ENCODE measurements at regions not wholly inside any gene's neighbourhood (a gene's known extent, or its start where the extent isn't known, plus 50 kb on each side); places are given as distances from the start of the nearest gene placed in this dataset.

DNA sequence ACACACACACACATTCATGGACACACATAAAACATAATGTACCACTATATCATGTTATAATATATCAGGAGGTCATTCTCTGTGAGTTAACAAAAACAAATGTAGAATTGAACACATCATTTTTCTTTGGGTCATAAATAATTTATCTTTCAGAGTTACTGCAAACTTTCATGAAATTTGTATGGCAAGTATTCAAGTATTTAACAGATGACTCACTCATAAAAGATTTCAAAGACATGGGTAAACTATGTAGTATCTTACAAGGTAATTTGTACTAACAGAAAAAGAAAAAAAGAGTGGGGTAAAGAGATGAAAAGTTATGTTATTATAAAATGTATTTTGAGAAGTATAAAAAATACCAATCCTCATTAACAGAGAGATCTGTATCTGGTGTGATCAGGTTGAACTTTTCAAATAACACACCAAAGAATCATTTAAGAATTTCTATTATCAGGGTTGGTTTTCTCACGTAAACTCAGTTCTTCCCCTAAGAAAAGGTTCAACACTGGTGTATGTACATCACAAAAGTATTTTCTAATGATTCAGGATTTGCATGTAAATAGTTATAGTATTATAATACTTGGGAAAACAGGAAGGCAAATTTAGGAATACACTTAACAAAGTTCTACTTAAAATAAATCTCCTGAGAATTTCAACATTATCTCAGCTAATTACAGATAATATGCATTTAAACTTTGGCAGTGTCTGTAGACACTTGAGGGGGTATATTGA is 933.1 kb upstream of the LRRN3 start:
- TF ChIP-seq, protein P1, sequence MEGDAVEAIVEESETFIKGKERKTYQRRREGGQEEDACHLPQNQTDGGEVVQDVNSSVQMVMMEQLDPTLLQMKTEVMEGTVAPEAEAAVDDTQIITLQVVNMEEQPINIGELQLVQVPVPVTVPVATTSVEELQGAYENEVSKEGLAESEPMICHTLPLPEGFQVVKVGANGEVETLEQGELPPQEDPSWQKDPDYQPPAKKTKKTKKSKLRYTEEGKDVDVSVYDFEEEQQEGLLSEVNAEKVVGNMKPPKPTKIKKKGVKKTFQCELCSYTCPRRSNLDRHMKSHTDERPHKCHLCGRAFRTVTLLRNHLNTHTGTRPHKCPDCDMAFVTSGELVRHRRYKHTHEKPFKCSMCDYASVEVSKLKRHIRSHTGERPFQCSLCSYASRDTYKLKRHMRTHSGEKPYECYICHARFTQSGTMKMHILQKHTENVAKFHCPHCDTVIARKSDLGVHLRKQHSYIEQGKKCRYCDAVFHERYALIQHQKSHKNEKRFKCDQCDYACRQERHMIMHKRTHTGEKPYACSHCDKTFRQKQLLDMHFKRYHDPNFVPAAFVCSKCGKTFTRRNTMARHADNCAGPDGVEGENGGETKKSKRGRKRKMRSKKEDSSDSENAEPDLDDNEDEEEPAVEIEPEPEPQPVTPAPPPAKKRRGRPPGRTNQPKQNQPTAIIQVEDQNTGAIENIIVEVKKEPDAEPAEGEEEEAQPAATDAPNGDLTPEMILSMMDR (IDR thresholded peaks at IDR 0.05; ENCODE audit: low read length): no peak
- TF ChIP-seq EZH2 (IDR thresholded peaks at IDR 0.05; ENCODE audit: borderline replicate concordance, low read length): no peak
